NCI-H2081 treated with DMSO at 0.1 percent for 48 hours (cell line): ENCODE measurements at regions not wholly inside any gene's neighbourhood (a gene's known extent, or its start where the extent isn't known, plus 50 kb on each side); places are given as distances from the start of the nearest gene placed in this dataset.
"Not testable (repeated sequence)": the region's sequence is repeated elsewhere in the genome, so short reads cannot be mapped to it uniquely, and the experiment has no call there.

Experiments
- DNase-seq: peaks from one replicate; lab custom pipeline; 2025; lab: John Stamatoyannopoulos, UW

DNA sequence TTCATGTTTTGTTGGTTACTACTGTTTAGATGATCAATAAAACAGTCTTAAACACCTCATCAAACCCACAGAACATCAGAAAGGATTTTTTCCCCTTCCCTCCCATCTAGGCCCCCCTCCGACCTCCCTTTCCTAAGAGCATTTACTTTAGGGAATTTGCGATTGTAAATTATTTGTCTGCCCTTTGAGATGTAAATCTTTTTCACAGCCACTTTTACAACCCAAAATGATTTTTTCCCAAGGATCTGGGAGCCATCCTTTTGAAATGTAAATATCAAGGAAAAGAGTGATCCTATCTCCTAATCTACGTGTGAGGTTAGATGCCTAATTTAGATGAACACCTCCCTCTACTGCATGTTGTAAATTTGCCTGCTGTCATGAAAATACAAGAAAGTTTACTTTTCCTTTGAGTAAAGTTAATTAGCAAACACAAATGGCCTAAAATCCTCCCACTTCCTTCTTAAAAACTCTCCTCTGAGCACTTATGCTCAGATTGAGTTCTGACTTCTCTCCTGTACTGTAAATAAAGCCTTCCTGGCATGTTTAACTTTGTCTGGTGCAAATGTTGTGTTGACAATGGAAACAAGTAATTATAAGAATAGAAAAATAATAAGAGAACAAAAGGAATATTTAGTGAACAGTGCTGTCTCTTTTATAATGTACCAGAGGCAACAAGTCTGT, 1646.9 kb upstream of the SPRY2 start:
- DNase-seq: no peak

DNA sequence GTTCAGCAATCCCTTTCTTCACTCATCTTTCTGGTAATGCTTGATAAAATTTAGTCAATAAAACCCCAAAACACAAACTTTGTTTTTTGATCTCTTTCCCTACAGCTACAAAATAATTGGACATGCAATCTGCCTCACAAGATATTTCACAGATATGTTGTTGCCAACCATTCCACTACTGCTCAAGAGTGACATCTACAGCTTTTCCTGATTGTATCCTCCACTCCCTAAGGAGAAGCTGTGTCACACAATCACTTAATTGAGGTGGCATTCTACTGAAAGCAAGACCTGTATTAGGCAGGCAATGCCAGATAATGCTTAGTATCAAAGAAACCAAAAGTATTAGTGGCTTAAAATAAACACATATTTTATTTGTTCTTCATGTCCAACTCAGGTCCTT, 1646.2 kb upstream of the SPRY2 start:
- no peak for DNase-seq

DNA sequence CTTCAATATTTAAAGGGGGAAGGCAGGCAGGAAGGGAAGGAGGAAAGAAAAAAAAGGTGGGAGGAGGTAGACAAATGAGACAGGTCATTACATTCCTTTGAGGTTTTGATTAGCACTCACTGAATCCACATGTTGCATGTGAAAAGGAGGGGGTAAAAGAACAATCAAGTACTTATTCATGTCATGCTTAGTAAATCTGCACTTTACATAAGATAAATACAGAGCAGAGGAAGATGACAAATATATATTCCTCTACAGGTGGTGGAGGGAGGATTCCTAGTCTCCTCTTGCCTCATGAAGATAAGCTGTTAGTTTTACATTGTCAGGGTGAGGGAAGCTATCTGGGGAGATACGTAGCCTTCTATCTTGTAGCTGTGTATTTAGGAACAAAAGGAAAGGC, 1645.4 kb upstream of the SPRY2 start:
- DNase-seq: no peak

- no peak for DNase-seq
These were observed 1616.2 kb upstream of the SPRY2 start for GRCh38 chr13:81957121-81957520.

DNA sequence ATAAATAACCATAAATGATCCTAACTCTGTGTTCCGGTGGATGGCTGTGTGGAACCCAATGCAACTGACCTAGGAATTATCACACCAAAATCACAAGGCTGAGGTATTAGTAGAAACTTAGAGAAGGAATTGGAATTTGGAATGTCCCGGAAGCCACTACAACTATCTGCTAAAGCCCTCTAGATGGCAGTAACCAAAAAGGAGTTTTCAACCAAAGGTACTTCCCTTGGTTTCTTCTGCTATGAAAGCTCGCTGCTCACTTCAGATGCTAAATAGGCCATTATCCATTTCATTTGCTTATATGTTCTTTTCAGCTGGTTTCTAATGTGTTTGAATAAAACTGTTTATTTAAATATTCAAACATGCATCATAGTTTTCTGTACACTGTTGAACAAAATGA, 1589.1 kb upstream of the SPRY2 start:
- DNase-seq: peak; percentile 7

- no peak for DNase-seq
These were observed 1586.4 kb upstream of the SPRY2 start for GRCh38 chr13:81927347-81927746.

DNA sequence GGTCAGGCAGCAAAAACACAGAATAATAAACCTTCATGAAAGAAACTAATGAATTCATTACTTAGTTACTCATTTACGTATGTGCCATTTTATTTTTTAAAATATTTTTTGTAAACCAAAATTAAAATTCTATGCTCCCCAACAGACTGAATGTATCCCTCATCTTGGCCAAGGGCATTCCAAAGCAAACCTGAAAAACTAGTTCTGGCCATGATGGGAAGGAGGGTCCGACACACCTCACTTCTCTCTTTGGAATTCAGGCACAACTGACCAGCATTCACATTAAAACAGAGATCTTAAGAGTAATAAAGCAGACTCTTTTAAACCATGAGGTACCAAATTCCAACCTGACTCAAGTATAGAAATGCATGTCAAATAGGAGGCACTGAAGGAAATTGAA, 1576.9 kb upstream of the SPRY2 start:
- no peak for DNase-seq

- no peak for DNase-seq
These were observed 1575.5 kb upstream of the SPRY2 start for GRCh38 chr13:81916461-81916860.

GRCh38 chr13:81907787-81908372, 1567.0 kb upstream of the SPRY2 start:
- DNase-seq: no peak

- no peak for DNase-seq
These were observed 1547.9 kb upstream of the SPRY2 start for GRCh38 chr13:81888855-81889254.

GRCh38 chr13:81874681-81875661, 1534.0 kb upstream of the SPRY2 start:
- DNase-seq: no peak

GRCh38 chr13:81874253-81874652, 1533.3 kb upstream of the SPRY2 start:
- no peak for DNase-seq

GRCh38 chr13:81872581-81872980, 1531.7 kb upstream of the SPRY2 start:
- DNase-seq: peak; percentile 10

- not testable (repeated sequence) for DNase-seq
These were observed 1530.9 kb upstream of the SPRY2 start for GRCh38 chr13:81871751-81872325.

DNA sequence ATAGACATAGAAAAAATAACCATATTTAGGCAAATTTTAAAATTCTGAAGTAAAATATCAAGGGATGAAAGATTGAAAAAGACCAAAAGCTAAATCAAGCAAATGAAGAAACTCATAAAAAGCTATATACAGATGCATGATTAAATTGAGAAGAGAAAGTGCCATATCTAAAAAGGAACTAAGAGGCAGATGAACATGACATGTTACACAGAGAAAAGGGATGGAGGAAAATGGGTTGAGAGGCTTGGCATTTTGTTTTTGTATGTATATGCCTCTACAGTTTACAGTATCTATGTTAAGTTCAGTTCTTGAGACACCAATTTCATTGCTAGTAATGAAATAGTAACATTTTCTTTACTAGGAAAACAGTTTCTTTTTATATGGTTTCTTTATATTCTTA, 1507.4 kb upstream of the SPRY2 start:
- no peak for DNase-seq

GRCh38 chr13:81846771-81847170, 1505.8 kb upstream of the SPRY2 start:
- DNase-seq: no peak

DNA sequence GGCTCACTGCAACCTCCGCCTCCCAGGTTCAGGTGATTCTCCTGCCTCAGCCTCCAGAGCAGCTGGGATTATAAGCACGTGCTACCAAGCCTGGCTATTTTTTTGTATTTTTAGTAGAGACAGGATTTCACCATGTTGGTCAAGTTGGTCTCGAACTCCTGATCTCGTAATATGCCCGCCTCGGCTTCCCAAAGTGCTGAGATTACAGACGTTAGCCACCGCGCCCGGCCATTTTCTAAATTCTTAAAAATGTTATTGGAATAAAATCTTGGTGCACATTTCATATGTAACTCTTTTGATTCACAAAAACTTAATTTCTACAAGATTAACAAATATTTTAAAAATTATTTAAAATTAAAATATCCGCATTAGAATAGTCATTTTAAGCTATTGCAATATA, 1480.3 kb upstream of the SPRY2 start:
- no peak for DNase-seq

DNA sequence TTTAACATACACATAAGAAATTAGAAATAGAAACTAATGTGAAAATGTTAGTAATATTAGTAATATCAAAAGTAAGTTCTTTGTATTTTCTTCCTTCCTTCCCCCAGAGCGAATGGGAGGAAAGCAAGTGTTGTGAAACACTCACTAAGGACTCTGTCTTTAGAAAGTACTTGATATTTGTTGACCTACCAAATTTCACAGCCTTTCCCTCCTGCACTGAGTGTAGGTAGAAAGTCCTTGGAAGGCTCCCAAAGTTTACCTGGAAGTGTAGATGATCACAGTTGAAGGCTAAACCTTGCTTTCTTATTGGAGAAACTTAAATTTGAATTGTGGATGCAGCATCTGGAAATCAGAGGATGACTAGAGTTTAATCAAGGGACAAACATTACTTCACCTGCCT, 1459.5 kb upstream of the SPRY2 start:
- DNase-seq: no peak

- no peak for DNase-seq
These were observed 1454.8 kb upstream of the SPRY2 start for GRCh38 chr13:81795710-81796109.

DNA sequence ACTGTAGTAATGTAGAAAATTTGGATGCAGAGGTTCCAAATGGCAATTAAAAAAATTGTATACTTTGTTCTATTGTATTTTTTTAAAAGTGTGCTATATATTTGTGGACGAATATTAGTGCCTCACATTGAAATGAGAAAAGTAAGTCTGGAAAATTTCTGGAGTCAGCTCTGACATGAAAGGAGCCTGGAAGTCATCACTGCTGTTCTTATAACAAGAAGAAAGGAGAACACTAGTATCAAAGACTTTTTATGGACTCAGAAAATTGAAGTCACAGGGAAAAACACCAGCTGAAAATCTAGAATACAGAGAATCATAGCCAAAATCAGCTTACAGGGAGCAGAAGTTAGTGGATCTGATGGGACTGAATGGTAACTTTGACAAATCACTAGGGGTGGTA, 1450.7 kb upstream of the SPRY2 start:
- DNase-seq: no peak

DNA sequence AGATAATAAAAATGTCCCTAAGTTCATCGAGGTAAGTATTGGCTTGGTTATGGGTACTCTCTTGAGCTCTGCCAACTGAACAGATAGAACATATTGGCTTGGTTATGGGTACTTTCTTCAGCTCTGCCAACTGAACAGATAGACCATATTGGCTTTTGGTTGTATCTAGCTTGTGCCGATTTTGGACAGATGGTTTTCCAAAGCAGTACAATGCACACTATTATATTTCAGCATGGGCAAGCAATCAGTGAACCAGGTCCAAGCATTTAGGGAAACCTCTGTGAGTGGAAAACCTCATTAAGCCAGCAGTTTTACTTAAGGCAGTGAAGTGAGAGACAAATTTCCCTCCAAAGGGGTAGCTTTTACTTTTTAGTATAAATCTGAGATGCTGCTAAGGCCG, 1440.5 kb upstream of the SPRY2 start:
- DNase-seq: no peak

GRCh38 chr13:81779876-81780275, 1439.0 kb upstream of the SPRY2 start:
- DNase-seq: no peak

- no peak for DNase-seq
These were observed 1437.4 kb upstream of the SPRY2 start for GRCh38 chr13:81778350-81778749.
